WTC11 (cell line): ENCODE measurements at regions not wholly inside any gene's neighbourhood (a gene's known extent, or its start where the extent isn't known, plus 50 kb on each side); places are given as distances from the start of the nearest gene placed in this dataset.

Experiments used
- ATAC-seq: fragments of 200-7000 bp; cut with Tn5 transposase; 2 replicates; pipeline ENCODE4 v1.10.0; 2021; ENCODE audit warnings: mild to moderate bottlenecking, moderate library complexity
- CTCF ChIA-PET: fragments of 300-600 bp; sonication (Branson Sonifier 250); formaldehyde crosslinking; loops from one replicate; lab custom pipeline; 2021; ENCODE audit warnings: antibody characterized with exemption; lab: Charles Lee
- POLR2A ChIA-PET: fragments of 350-600 bp; sonication (Branson Sonifier 250); formaldehyde crosslinking; loops from one replicate; lab custom pipeline; 2021; ENCODE audit warnings: antibody characterized with exemption; lab: Charles Lee
- DNase-seq: peaks from one replicate; pipeline ENCODE4 v3.0.0; 2021; ENCODE audit warnings: low spot score
- H3K27ac Mint-ChIP-seq: 2 replicates; pipeline ENCODE4 v1.8.0; 2021; ENCODE audit warnings: mixed read lengths
- H3K27me3 Mint-ChIP-seq: 2 replicates; pipeline ENCODE4 v1.8.0; 2021; ENCODE audit warnings: low read depth, mild to moderate bottlenecking, moderate library complexity, mixed read lengths
- H3K36me3 Mint-ChIP-seq: 2 replicates; pipeline ENCODE4 v1.8.0; 2021; ENCODE audit warnings: mixed read lengths
- H3K4me1 Mint-ChIP-seq: 2 replicates; pipeline ENCODE4 v1.8.0; 2022; ENCODE audit warnings: mixed read lengths
- H3K4me3 Mint-ChIP-seq: 2 replicates; pipeline ENCODE4 v1.8.0; 2021; ENCODE audit warnings: mild to moderate bottlenecking, moderate library complexity, mixed read lengths
- H3K9me3 Mint-ChIP-seq: 2 replicates; pipeline ENCODE4 v1.8.0; 2021; ENCODE audit warnings: mixed read lengths
- ATF6 ChIP-seq: sonication (generic); formaldehyde crosslinking; IDR thresholded peaks from 2 replicates; pipeline ENCODE4 v1.8.1; 2023; ENCODE audit warnings: mild to moderate bottlenecking, missing genetic modification reagents
- CREM ChIP-seq: sonication (generic); formaldehyde crosslinking; IDR thresholded peaks from 2 replicates; pipeline ENCODE4 v1.8.1; 2022; ENCODE audit warnings: mild to moderate bottlenecking, missing genetic modification reagents, moderate library complexity
- CTCF ChIP-seq: fragments of 200-600 bp; IDR thresholded peaks from 2 replicates; pipeline ENCODE4 v1.8.0; 2022; ENCODE audit warnings: antibody characterized with exemption
- E2F1 ChIP-seq: sonication (generic); formaldehyde crosslinking; IDR thresholded peaks from 2 replicates; pipeline ENCODE4 v1.8.0; 2022; ENCODE audit warnings: mild to moderate bottlenecking, missing genetic modification reagents
- E2F5 ChIP-seq: sonication (generic); formaldehyde crosslinking; IDR thresholded peaks from 2 replicates; pipeline ENCODE4 v1.8.1; 2022; ENCODE audit warnings: mild to moderate bottlenecking, moderate library complexity, missing genetic modification reagents
- ETV6 ChIP-seq: sonication (generic); formaldehyde crosslinking; IDR thresholded peaks from 2 replicates; pipeline ENCODE4 v1.8.1; 2022; ENCODE audit warnings: mild to moderate bottlenecking, missing genetic modification reagents
- FOXK1 ChIP-seq: sonication (generic); formaldehyde crosslinking; IDR thresholded peaks from 2 replicates; pipeline ENCODE4 v1.8.0; 2022; ENCODE audit warnings: mild to moderate bottlenecking, moderate library complexity, missing genetic modification reagents
- IRF2 ChIP-seq: sonication (generic); formaldehyde crosslinking; IDR thresholded peaks from 2 replicates; pipeline ENCODE4 v1.8.0; 2022; ENCODE audit warnings: low read depth, missing genetic modification reagents, borderline replicate concordance
- MLX ChIP-seq: sonication (generic); formaldehyde crosslinking; IDR thresholded peaks from 2 replicates; pipeline ENCODE4 v1.8.1; 2023; ENCODE audit warnings: mild to moderate bottlenecking, missing genetic modification reagents, moderate library complexity
- PRDM15 ChIP-seq: sonication (generic); formaldehyde crosslinking; IDR thresholded peaks from 2 replicates; pipeline ENCODE4 v1.8.0; 2022; ENCODE audit warnings: missing genetic modification reagents
- PREB ChIP-seq: sonication (generic); formaldehyde crosslinking; IDR thresholded peaks from 2 replicates; pipeline ENCODE4 v1.8.1; 2022; ENCODE audit warnings: mild to moderate bottlenecking, missing genetic modification reagents, moderate library complexity, borderline replicate concordance
- RELA ChIP-seq: sonication (generic); formaldehyde crosslinking; IDR thresholded peaks from 2 replicates; pipeline ENCODE4 v1.8.1; 2022; ENCODE audit warnings: missing genetic modification reagents, mild to moderate bottlenecking, borderline replicate concordance
- SMAD3 ChIP-seq: sonication (generic); formaldehyde crosslinking; IDR thresholded peaks from 2 replicates; pipeline ENCODE4 v1.8.0; 2022; ENCODE audit warnings: missing genetic modification reagents, mild to moderate bottlenecking, borderline replicate concordance
- TEAD4 ChIP-seq: sonication (generic); formaldehyde crosslinking; IDR thresholded peaks from 2 replicates; pipeline ENCODE4 v1.8.0; 2022; ENCODE audit warnings: mild to moderate bottlenecking, missing genetic modification reagents
- TP53 ChIP-seq: sonication (generic); formaldehyde crosslinking; IDR thresholded peaks from 2 replicates; pipeline ENCODE4 v1.8.1; 2023; ENCODE audit warnings: mild to moderate bottlenecking, missing genetic modification reagents
- USF2 ChIP-seq: sonication (generic); formaldehyde crosslinking; IDR thresholded peaks from 2 replicates; pipeline ENCODE4 v1.8.1; 2023; ENCODE audit warnings: mild to moderate bottlenecking, missing genetic modification reagents, moderate library complexity
- ZNF138 ChIP-seq: sonication (generic); formaldehyde crosslinking; conservative IDR thresholded peaks from 2 replicates; pipeline ENCODE4 v1.8.1; 2022; ENCODE audit warnings: mild to moderate bottlenecking, moderate library complexity, missing genetic modification reagents
- ZNF281 ChIP-seq: sonication (generic); formaldehyde crosslinking; IDR thresholded peaks from 2 replicates; pipeline ENCODE4 v1.8.0; 2023; ENCODE audit warnings: mild to moderate bottlenecking, missing genetic modification reagents

GRCh38 chr13:110037925-110038573 lies 251.7 kb upstream of the IRS2 start:
- ATAC-seq (no peak), DNase-seq (no peak)
- Mint-ChIP-seq H3K4me3 (no peak overlapping the region), H3K27ac (no peak overlapping the region), H3K36me3 (no peaks in the 10 kb centered on the region; the same call in 1 of the 2 replicates), H3K4me1 (peaks cover 10% of the 10 kb centered on the region), H3K27me3 (no peaks in the 10 kb centered on the region), H3K9me3 (peaks cover 4% of the 10 kb centered on the region; the same call in 1 of the 2 replicates)
- POLR2A ChIA-PET, result no interaction called here
- TF ChIP-seq TEAD4 (CRISPR knock-in tag), result no peak
- no peak for TF ChIP-seq CREM (CRISPR knock-in tag)
- TF ChIP-seq IRF2 (CRISPR knock-in tag), result no peak
- no peak for TF ChIP-seq SMAD3 (CRISPR knock-in tag)
- no peak for TF ChIP-seq ZNF281 (CRISPR knock-in tag)
- TF ChIP-seq E2F5 (CRISPR knock-in tag), result no peak
- TF ChIP-seq PRDM15 (CRISPR knock-in tag), result no peak
- TF ChIP-seq TP53 (CRISPR knock-in tag), result no peak
- no peak for TF ChIP-seq FOXK1 (CRISPR knock-in tag)
- no peak for TF ChIP-seq CTCF
- TF ChIP-seq ETV6 (CRISPR knock-in tag), result no peak
- no peak for TF ChIP-seq USF2 (CRISPR knock-in tag)
- no peak for TF ChIP-seq ATF6 (CRISPR knock-in tag)
- TF ChIP-seq MLX, result no peak
- TF ChIP-seq PREB (CRISPR knock-in tag), result no peak
- no peak for TF ChIP-seq E2F1 (CRISPR knock-in tag)
- no peak for TF ChIP-seq ZNF138 (CRISPR knock-in tag)
- TF ChIP-seq RELA (CRISPR knock-in tag), result no peak
- CTCF ChIA-PET, result no interaction called here
